Testis (tissue), 2 donors: ENCODE measurements at regions not wholly inside any gene's neighbourhood (a gene's known extent, or its start where the extent isn't known, plus 50 kb on each side); places are given as distances from the start of the nearest gene placed in this dataset.
"Not testable (repeated sequence)": the region's sequence is repeated elsewhere in the genome, so short reads cannot be mapped to it uniquely, and the experiment has no call there.

Source experiments
- CTCF ChIP-seq, 3 experiments: fragments of 450-650 bp in 2 of 3; fragments of 200-600 bp in 1 of 3; sonication (generic) in 1 of 3; IDR thresholded peaks; one replicate each; pipeline ENCODE4 v1.5.1; 2016 to 2019; ENCODE audit warnings: antibody characterized with exemption in 3 of 3, mild to moderate bottlenecking in 2 of 3, moderate library complexity in 1 of 3
- POLR2A ChIP-seq: fragments of 450-650 bp; IDR thresholded peaks from one replicate; pipeline ENCODE4 v1.6.1; 2017; ENCODE audit warnings: antibody characterized with exemption, mild to moderate bottlenecking, moderate library complexity

- TF ChIP-seq CTCF (IDR thresholded peaks at IDR 0.05); POLR2A: not testable (repeated sequence)
Measured at GRCh38 chr15:62870701-62871100, 171.8 kb upstream of the TPM1 start.
